ENCODE measurements at regions not wholly inside any gene's neighbourhood (a gene's known extent, or its start where the extent isn't known, plus 50 kb on each side); places are given as distances from the start of the nearest gene placed in this dataset.

DNA sequence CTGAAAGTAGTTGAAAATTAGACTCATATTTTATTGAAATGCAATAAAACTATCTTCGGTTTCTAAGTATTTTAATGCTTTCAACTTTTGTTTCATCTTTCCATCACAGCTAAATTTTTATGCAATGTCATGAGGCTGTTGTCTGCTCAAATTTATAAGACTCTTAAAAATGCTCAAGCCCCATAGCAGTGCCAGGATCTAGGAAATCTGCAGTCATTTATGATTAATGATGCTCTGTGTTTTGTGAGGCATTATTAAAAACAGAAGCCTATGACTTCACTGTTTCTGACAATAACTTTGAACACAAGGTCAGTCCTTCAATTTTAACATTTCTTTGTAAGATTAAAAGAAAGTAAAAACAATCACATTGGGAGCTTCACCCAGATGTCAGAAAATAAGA, 112.5 kb downstream of the ALX1 start:
- Histone ChIP-seq H3K4me3 (ENCODE audit: low read depth in 1 of 2, low read length in 2 of 2) (no peak overlapping the region), H3K4me1 (ENCODE audit: control insufficient read depth in 1 of 2, insufficient read depth in 2 of 2, low read length in 2 of 2) (no peaks in the 10 kb centered on the region), H3K27ac (ENCODE audit: low read length) (no peak overlapping the region), H3K36me3 (ENCODE audit: control insufficient read depth in 1 of 2, insufficient read depth in 2 of 2, low read length in 2 of 2) (no peaks in the 10 kb centered on the region), H3K27me3 (ENCODE audit: low read depth, low read length) (no peaks in the 10 kb centered on the region), H3K9me3 (ENCODE audit: control insufficient read depth in 1 of 2, low read length in 2 of 2) (no peaks in the 10 kb centered on the region)

DNA sequence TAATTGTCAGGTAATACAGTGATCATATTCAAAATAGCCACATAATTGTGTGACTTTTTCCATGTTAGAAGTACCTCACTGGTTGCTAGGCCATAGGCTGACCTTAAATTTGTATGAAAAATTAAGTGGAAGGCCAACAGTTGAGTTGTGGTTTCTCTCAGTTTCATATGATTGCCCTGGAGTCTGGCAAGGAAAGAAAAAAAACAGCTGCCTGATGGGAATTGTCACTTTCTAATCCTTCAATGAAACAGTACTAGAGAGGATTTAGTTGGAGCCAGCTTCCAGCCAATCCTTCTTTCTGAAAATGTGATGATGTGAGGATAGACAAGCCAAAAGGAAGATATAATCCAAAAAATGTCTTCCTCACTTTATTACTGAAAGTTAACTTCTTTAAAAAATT, 113.6 kb downstream of the ALX1 start:
- H3K4me3 ChIP-seq (ENCODE audit: low read depth in 1 of 2, low read length in 2 of 2): no peak overlapping the region
- H3K36me3 ChIP-seq (ENCODE audit: control insufficient read depth in 1 of 2, insufficient read depth in 2 of 2, low read length in 2 of 2): no peaks in the 10 kb centered on the region
- no peaks in the 10 kb centered on the region for H3K9me3 ChIP-seq (ENCODE audit: control insufficient read depth in 1 of 2, low read length in 2 of 2)

DNA sequence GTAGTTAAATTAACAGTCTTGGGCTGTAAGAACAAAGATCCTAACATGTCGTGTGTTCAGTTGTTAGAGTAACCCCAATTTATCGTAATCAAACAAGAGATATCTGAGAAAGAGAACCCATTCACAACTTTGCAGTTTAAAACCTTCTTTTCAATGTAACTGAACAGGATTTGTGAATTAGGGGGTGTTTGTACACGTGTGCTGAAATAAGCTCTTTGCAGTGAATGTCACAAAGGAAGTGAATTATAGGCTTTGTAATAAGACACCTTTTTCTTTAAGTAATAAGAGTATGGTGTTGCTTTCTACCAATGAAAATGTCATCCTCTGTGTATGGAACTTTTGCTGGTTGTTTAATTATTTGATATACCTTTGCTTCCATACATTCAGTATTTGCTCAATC, 114.0 kb downstream of the ALX1 start:
- Histone ChIP-seq H3K36me3 (ENCODE audit: control insufficient read depth in 1 of 2, insufficient read depth in 2 of 2, low read length in 2 of 2) (no peaks in the 10 kb centered on the region), H3K4me1 (ENCODE audit: control insufficient read depth in 1 of 2, insufficient read depth in 2 of 2, low read length in 2 of 2) (no peaks in the 10 kb centered on the region), H3K9me3 (ENCODE audit: control insufficient read depth in 1 of 2, low read length in 2 of 2) (no peaks in the 10 kb centered on the region), H3K4me3 (ENCODE audit: low read depth in 1 of 2, low read length in 2 of 2) (no peak overlapping the region), H3K27me3 (ENCODE audit: low read depth, low read length) (no peaks in the 10 kb centered on the region), H3K27ac (ENCODE audit: low read length) (no peak overlapping the region)

More for the DNA sequence above, 113.6 kb downstream of the ALX1 start:
- Histone ChIP-seq H3K27ac (ENCODE audit: low read length) (no peak overlapping the region), H3K4me1 (ENCODE audit: control insufficient read depth in 1 of 2, insufficient read depth in 2 of 2, low read length in 2 of 2) (no peaks in the 10 kb centered on the region), H3K27me3 (ENCODE audit: low read depth, low read length) (no peaks in the 10 kb centered on the region)

DNA sequence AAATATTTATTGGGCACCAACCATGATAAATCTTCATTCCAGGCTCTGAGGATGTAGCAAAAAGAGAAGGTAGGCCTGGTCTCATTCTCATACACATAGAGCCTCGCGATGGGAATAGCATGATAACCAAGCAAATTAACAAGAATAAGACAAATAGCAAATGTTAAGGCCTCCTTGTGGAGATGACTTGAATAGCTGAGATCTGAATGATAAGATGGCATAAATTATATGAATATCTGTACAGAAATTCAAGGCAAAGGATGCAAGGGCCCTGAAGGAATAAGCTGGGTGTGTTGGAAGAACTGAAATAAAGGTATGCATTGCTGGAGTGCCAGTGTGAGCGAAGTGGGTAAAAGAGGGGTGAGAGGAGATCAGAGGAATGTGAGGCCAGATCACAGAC, 114.8 kb downstream of the ALX1 start:
- Histone ChIP-seq H3K4me1 (ENCODE audit: control insufficient read depth in 1 of 2, insufficient read depth in 2 of 2, low read length in 2 of 2) (no peaks in the 10 kb centered on the region), H3K27ac (ENCODE audit: low read length) (no peak overlapping the region), H3K9me3 (ENCODE audit: control insufficient read depth in 1 of 2, low read length in 2 of 2) (no peaks in the 10 kb centered on the region), H3K4me3 (ENCODE audit: low read depth in 1 of 2, low read length in 2 of 2) (no peak overlapping the region), H3K27me3 (ENCODE audit: low read depth, low read length) (no peaks in the 10 kb centered on the region), H3K36me3 (ENCODE audit: control insufficient read depth in 1 of 2, insufficient read depth in 2 of 2, low read length in 2 of 2) (no peaks in the 10 kb centered on the region)

DNA sequence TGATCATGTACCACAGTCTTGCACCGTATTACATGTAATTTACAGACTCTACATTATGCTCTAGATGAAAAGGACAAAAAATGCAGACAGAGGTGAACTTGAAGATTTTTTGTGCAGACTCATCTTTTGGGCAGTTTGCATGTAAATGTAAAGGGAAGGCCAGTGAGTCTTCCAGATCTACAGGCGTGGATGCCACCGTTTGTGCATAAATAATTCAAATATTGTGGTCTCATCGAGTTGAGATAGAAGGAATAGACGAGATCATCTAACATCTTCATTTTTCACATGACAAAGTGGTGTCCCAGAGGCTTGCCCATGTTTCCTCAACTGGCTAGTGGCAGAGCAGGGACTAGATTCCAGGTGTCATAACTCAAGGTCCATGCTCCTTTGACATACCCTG, 125.2 kb downstream of the ALX1 start:
- no peaks in the 10 kb centered on the region for H3K9me3 ChIP-seq (ENCODE audit: control insufficient read depth in 1 of 2, low read length in 2 of 2)
- no peaks in the 10 kb centered on the region for H3K27me3 ChIP-seq (ENCODE audit: low read depth, low read length)
- no peak overlapping the region for H3K27ac ChIP-seq (ENCODE audit: low read length)
- no peak overlapping the region for H3K4me3 ChIP-seq (ENCODE audit: low read depth in 1 of 2, low read length in 2 of 2)
- H3K36me3 ChIP-seq (ENCODE audit: control insufficient read depth in 1 of 2, insufficient read depth in 2 of 2, low read length in 2 of 2): no peaks in the 10 kb centered on the region
- no peaks in the 10 kb centered on the region for H3K4me1 ChIP-seq (ENCODE audit: control insufficient read depth in 1 of 2, insufficient read depth in 2 of 2, low read length in 2 of 2)

DNA sequence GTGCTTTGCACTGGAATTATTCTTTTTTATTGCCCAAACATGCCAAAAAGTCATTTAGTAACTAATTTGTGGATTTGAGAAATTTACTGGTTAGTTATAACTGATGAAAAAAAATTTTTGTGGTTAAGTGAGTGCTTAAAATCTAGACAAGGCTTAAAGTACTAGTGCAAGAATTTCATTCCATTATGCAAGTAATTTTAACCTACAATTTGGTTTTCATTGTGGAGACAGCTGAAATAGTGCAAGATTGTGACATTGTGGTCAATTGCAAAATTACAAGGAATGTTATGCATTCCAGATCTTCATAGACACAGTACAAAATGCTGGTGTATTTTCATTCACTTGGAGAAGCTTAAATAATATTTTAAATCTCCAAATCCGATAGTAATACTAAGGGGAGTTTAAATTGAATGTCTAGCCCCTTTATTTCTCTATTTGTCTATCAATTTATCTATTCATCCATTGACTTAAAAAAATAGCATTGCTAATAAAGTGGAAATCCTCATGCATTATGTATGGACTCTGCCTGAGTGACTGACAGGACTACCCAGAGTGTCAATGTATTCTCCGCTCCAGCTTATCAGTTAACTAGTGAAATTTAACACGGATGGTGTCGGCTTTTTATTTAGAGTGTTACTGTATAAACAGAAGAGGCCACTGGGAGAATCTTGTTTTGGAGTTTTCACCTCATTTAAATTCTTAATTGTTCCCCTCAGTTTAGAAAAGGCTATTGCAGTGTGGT, 125.9 kb downstream of the ALX1 start:
- no peak overlapping the region for H3K4me3 ChIP-seq (ENCODE audit: low read depth in 1 of 2, low read length in 2 of 2)
- H3K4me1 ChIP-seq (ENCODE audit: control insufficient read depth in 1 of 2, insufficient read depth in 2 of 2, low read length in 2 of 2): no peaks in the 10 kb centered on the region
- no peaks in the 10 kb centered on the region for H3K9me3 ChIP-seq (ENCODE audit: control insufficient read depth in 1 of 2, low read length in 2 of 2)
- H3K27me3 ChIP-seq (ENCODE audit: low read depth, low read length): no peaks in the 10 kb centered on the region
- H3K36me3 ChIP-seq (ENCODE audit: control insufficient read depth in 1 of 2, insufficient read depth in 2 of 2, low read length in 2 of 2): no peaks in the 10 kb centered on the region
- no peak overlapping the region for H3K27ac ChIP-seq (ENCODE audit: low read length)

DNA sequence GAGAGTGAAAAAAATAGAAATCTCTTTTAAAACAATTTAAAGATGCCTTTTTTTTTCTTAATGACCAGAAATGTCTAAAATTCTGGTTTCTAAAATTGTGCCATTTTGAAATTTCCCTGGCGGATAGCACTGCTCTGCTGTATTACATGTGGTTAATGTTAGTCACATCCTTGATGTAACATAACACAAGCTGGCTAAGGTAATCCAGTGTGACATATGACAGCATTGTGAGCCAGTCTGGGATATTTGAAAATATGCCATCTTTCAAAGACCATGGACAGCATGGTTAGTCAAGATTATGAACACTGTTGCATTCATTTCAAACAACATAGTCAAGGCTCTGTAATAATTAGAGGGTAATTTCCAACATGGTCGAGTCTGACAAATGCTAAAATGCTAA, 133.2 kb downstream of the ALX1 start:
- H3K4me3 ChIP-seq (ENCODE audit: low read depth in 1 of 2, low read length in 2 of 2): no peak overlapping the region
- no peaks in the 10 kb centered on the region for H3K36me3 ChIP-seq (ENCODE audit: control insufficient read depth in 1 of 2, insufficient read depth in 2 of 2, low read length in 2 of 2)
- no peaks in the 10 kb centered on the region for H3K4me1 ChIP-seq (ENCODE audit: control insufficient read depth in 1 of 2, insufficient read depth in 2 of 2, low read length in 2 of 2)
- no peaks in the 10 kb centered on the region for H3K27me3 ChIP-seq (ENCODE audit: low read depth, low read length)
- H3K9me3 ChIP-seq (ENCODE audit: control insufficient read depth in 1 of 2, low read length in 2 of 2): no peaks in the 10 kb centered on the region
- H3K27ac ChIP-seq (ENCODE audit: low read length): no peak overlapping the region

DNA sequence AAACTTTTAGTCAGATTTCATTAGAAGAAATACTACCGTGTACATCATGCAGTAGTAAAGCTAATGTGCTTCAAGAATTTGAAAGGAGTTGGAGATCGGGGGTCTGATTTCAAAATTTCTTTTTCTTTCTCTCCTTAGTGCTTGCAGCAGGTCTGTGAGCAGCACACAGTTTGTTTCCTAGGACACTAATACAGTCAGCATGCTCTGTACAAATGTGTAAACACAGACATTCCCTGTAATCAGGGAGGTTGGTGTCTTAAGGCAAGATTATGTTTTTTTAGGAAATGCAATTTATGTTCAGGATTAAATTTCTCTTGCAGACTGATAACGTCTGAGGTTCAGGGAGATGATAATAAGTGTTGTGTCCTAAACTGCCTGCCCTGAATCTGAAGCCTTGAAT, 142.7 kb downstream of the ALX1 start:
- Histone ChIP-seq H3K4me3 (ENCODE audit: low read depth in 1 of 2, low read length in 2 of 2) (no peak overlapping the region), H3K36me3 (ENCODE audit: control insufficient read depth in 1 of 2, insufficient read depth in 2 of 2, low read length in 2 of 2) (no peaks in the 10 kb centered on the region), H3K27me3 (ENCODE audit: low read depth, low read length) (no peaks in the 10 kb centered on the region), H3K4me1 (ENCODE audit: control insufficient read depth in 1 of 2, insufficient read depth in 2 of 2, low read length in 2 of 2) (no peaks in the 10 kb centered on the region), H3K9me3 (ENCODE audit: control insufficient read depth in 1 of 2, low read length in 2 of 2) (no peaks in the 10 kb centered on the region), H3K27ac (ENCODE audit: low read length) (no peak overlapping the region)

DNA sequence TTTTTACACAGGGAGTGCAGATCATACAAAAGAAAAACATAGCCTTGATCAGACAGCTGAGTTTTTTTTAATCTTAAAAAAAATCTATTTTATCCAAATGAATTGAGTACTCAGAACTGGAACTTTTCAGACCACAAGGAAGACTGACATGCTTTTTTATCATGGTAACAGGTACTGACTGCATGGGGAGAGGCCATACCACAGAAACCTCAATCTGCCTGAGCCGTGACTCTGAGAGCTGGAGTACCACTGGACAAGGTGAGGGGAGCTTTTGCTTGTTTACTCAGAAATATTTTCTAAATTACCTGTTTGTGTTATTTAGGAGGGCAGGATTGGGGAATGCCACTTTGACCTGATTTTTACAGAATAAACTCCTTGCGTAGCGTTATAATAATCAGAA, 143.9 kb downstream of the ALX1 start:
- no peak overlapping the region for H3K27ac ChIP-seq (ENCODE audit: low read length)
- no peak overlapping the region for H3K4me3 ChIP-seq (ENCODE audit: low read depth in 1 of 2, low read length in 2 of 2)
- H3K36me3 ChIP-seq (ENCODE audit: control insufficient read depth in 1 of 2, insufficient read depth in 2 of 2, low read length in 2 of 2): no peaks in the 10 kb centered on the region
- H3K9me3 ChIP-seq (ENCODE audit: control insufficient read depth in 1 of 2, low read length in 2 of 2): no peaks in the 10 kb centered on the region
- H3K4me1 ChIP-seq (ENCODE audit: control insufficient read depth in 1 of 2, insufficient read depth in 2 of 2, low read length in 2 of 2): no peaks in the 10 kb centered on the region
- H3K27me3 ChIP-seq (ENCODE audit: low read depth, low read length): no peaks in the 10 kb centered on the region

DNA sequence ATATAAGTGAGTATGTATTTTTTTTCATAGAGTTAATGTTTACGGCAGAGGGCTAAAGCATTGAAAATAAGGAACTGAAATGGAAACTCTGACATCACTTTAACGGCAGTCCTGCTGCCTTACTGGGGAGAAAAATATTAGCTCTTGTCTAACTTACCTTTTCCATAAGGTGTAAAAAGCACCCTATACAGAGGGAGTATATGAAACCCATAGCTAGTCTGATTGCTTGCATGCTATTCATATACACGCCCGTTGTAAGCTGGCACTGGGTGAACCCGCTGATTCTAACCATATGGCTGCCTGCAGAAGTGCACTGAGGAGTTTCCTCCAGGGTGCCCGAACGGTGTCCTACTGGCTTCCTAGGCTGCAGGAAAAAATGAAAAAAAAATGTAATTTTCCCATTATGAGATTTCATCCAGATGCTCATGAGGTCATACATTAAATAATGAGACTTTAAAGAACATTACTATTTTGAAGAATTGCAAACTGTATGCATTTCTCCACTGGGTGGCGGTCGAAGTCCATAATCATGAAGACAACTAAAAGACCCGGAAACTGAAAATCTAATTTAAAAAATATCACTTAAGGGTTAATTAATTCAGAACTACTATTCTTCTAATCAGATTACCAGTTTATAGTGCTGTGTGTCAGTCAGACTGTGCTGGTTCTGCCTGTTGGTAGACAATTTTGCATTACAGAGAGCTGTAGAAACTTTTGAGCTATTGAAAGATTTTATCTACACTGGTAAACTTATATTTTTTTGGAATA, 144.7 kb downstream of the ALX1 start:
- H3K4me1 ChIP-seq (ENCODE audit: control insufficient read depth in 1 of 2, insufficient read depth in 2 of 2, low read length in 2 of 2): no peaks in the 10 kb centered on the region
- H3K4me3 ChIP-seq (ENCODE audit: low read depth in 1 of 2, low read length in 2 of 2): no peak overlapping the region
- H3K27ac ChIP-seq (ENCODE audit: low read length): no peak overlapping the region
- H3K27me3 ChIP-seq (ENCODE audit: low read depth, low read length): no peaks in the 10 kb centered on the region
- H3K9me3 ChIP-seq (ENCODE audit: control insufficient read depth in 1 of 2, low read length in 2 of 2): no peaks in the 10 kb centered on the region
- no peaks in the 10 kb centered on the region for H3K36me3 ChIP-seq (ENCODE audit: control insufficient read depth in 1 of 2, insufficient read depth in 2 of 2, low read length in 2 of 2)

DNA sequence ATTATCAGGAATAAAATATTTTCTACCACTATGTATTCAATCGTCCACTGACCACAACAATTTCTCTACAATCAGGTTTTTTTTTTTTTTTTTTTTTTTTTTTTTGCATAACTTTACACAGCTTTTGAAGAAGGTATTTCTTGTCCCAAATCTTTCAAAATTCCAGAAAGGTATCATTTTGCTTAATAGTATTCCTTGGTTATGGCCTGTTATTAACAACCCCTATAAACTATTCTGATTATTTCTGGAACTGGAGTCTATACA, 145.3 kb downstream of the ALX1 start:
- Histone ChIP-seq H3K36me3 (ENCODE audit: control insufficient read depth in 1 of 2, insufficient read depth in 2 of 2, low read length in 2 of 2) (no peaks in the 10 kb centered on the region), H3K4me3 (ENCODE audit: low read depth in 1 of 2, low read length in 2 of 2) (no peak overlapping the region), H3K9me3 (ENCODE audit: control insufficient read depth in 1 of 2, low read length in 2 of 2) (no peaks in the 10 kb centered on the region), H3K4me1 (ENCODE audit: control insufficient read depth in 1 of 2, insufficient read depth in 2 of 2, low read length in 2 of 2) (no peaks in the 10 kb centered on the region), H3K27me3 (ENCODE audit: low read depth, low read length) (no peaks in the 10 kb centered on the region), H3K27ac (ENCODE audit: low read length) (no peak overlapping the region)

DNA sequence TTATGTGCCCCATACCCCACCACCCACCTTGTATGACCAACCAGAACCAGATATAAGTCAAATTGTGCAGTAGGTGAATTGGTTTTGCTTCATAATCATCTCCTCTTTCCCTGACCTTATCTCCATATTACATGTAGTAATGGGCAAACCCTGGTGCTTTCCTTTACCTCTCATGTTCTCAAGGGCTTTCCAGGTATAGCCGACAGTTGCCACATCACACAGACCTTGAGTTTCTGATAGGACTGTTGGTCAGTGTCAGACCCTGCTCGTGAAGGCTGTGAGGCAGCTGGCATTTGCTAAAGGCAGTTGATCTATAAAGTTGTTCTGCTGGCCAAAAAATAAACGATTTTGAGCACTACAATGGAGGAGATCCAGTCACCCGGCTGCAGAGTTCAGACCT, 145.9 kb downstream of the ALX1 start:
- Histone ChIP-seq H3K4me3 (ENCODE audit: low read depth in 1 of 2, low read length in 2 of 2) (no peak overlapping the region), H3K27ac (ENCODE audit: low read length) (no peak overlapping the region)

More for the DNA sequence above, 145.9 kb downstream of the ALX1 start:
- Histone ChIP-seq H3K9me3 (ENCODE audit: control insufficient read depth in 1 of 2, low read length in 2 of 2) (no peaks in the 10 kb centered on the region), H3K27me3 (ENCODE audit: low read depth, low read length) (no peaks in the 10 kb centered on the region), H3K36me3 (ENCODE audit: control insufficient read depth in 1 of 2, insufficient read depth in 2 of 2, low read length in 2 of 2) (no peaks in the 10 kb centered on the region), H3K4me1 (ENCODE audit: control insufficient read depth in 1 of 2, insufficient read depth in 2 of 2, low read length in 2 of 2) (no peaks in the 10 kb centered on the region)

Measured in muscle layer of duodenum (tissue), 2 donors.